IMR-90 (cell line): ENCODE measurements at regions not wholly inside any gene's neighbourhood (a gene's known extent, or its start where the extent isn't known, plus 50 kb on each side); places are given as distances from the start of the nearest gene placed in this dataset.

Source experiments
- ATAC-seq: fragments of 200-7000 bp; cut with Tn5 transposase; 2 replicates; pipeline ENCODE4 v1.9.1; 2020; ENCODE audit warnings: low read depth, mild to moderate bottlenecking, moderate library complexity
- BruUV-seq: library from RNA; stranded (reverse); fragments of 400-500 nt; replicated peaks from 2 replicates; lab custom pipeline; 2021; lab: Mats Ljungman, UMichigan
- CTCF ChIA-PET: fragments of 300-600 bp; formaldehyde crosslinking; extraction: SDS; loops from one replicate; lab custom pipeline; 2021; ENCODE audit warnings: antibody characterized with exemption; lab: Yijun Ruan, JAX
- POLR2A ChIA-PET: fragments of 300-600 bp; sonication (Branson Sonifier 250); formaldehyde crosslinking; loops from one replicate; lab custom pipeline; 2022; ENCODE audit warnings: antibody characterized with exemption; ENCODE audit not compliant: unreplicated experiment; lab: Charles Lee
- DNase-seq: peaks from one replicate; pipeline ENCODE4 v3.0.0; 2013
- H2AFZ ChIP-seq: replicated peaks from 2 replicates; pipeline ENCODE3; 2013; ENCODE audit warnings: low read length, mild to moderate bottlenecking; ENCODE audit not compliant: poor library complexity
- H2AK5ac ChIP-seq: 2 replicates; pipeline ENCODE4 v1.6.1; 2013; ENCODE audit warnings: low read depth, low read length, inconsistent platforms
- H2AK9ac ChIP-seq: replicated peaks from 2 replicates; pipeline ENCODE3; 2013; ENCODE audit warnings: mild to moderate bottlenecking, low read depth, low read length, moderate library complexity; ENCODE audit not compliant: poor library complexity
- H2BK120ac ChIP-seq: 2 replicates; pipeline ENCODE4 v1.6.1; 2013; ENCODE audit warnings: low read depth, low read length, inconsistent platforms
- H2BK15ac ChIP-seq: 3 replicates; pipeline ENCODE4 v1.6.1; 2013; ENCODE audit warnings: low read depth, low read length, inconsistent platforms
- H2BK20ac ChIP-seq: 2 replicates; pipeline ENCODE4 v1.6.1; 2013; ENCODE audit warnings: low read depth, mild to moderate bottlenecking, inconsistent platforms, low read length, moderate library complexity
- H2BK5ac ChIP-seq: 2 replicates; pipeline ENCODE4 v1.6.1; 2013; ENCODE audit warnings: mild to moderate bottlenecking, low read depth, low read length, inconsistent platforms; ENCODE audit not compliant: poor library complexity, severe bottlenecking
- H3K14ac ChIP-seq: replicated peaks from 2 replicates; pipeline ENCODE4 v1.6.1; 2013; ENCODE audit warnings: low read depth, low read length, inconsistent platforms
- H3K18ac ChIP-seq: 2 replicates; pipeline ENCODE4 v1.6.1; 2013; ENCODE audit warnings: low read depth, low read length, control low read depth
- H3K23ac ChIP-seq: 2 replicates; pipeline ENCODE4 v1.6.1; 2013; ENCODE audit warnings: low read depth, low read length, inconsistent platforms
- H3K27ac ChIP-seq: 2 replicates; pipeline ENCODE4 v1.5.1; 2013; ENCODE audit warnings: mild to moderate bottlenecking, control low read depth, low read length; ENCODE audit not compliant: insufficient read depth
- H3K27me3 ChIP-seq: 2 replicates; pipeline ENCODE4 v1.6.1; 2013; ENCODE audit warnings: low read length; ENCODE audit not compliant: control insufficient read depth, insufficient read depth
- H3K36me3 ChIP-seq: 2 replicates; pipeline ENCODE4 v1.6.1; 2013; ENCODE audit warnings: low read length, mixed read lengths; ENCODE audit not compliant: control insufficient read depth, insufficient read depth
- H3K4ac ChIP-seq: 2 replicates; pipeline ENCODE4 v1.6.1; 2013; ENCODE audit warnings: low read depth, low read length, inconsistent platforms
- H3K4me1 ChIP-seq: 2 replicates; pipeline ENCODE4 v1.6.1; 2013; ENCODE audit warnings: low read length, mixed read lengths; ENCODE audit not compliant: control insufficient read depth, insufficient read depth
- H3K4me2 ChIP-seq: 2 replicates; pipeline ENCODE4 v1.6.1; 2013; ENCODE audit warnings: low read depth, mild to moderate bottlenecking, control low read depth, low read length, moderate library complexity
- H3K4me3 ChIP-seq: 2 replicates; pipeline ENCODE4 v1.5.1; 2013; ENCODE audit warnings: low read depth, mild to moderate bottlenecking, control low read depth, low read length, moderate library complexity; ENCODE audit not compliant: insufficient read depth
- H3K56ac ChIP-seq: 2 replicates; pipeline ENCODE4 v1.6.1; 2013; ENCODE audit warnings: low read length, inconsistent platforms; ENCODE audit not compliant: insufficient read depth; ENCODE audit errors: extremely low read depth
- H3K79me1 ChIP-seq, 2 experiments: 2 replicates each; pipeline ENCODE4 v1.6.1; 2013; ENCODE audit warnings: low read length in 2 of 2, inconsistent platforms in 1 of 2, low read depth in 1 of 2
- H3K9ac ChIP-seq: 2 replicates; pipeline ENCODE4 v1.6.1; 2013; ENCODE audit warnings: low read depth, low read length, control low read depth
- H3K9me1 ChIP-seq: 2 replicates; pipeline ENCODE4 v1.6.1; 2013; ENCODE audit warnings: low read length, inconsistent platforms; ENCODE audit not compliant: insufficient read depth
- H3K9me3 ChIP-seq: 2 replicates; pipeline ENCODE4 v1.6.1; 2013; ENCODE audit warnings: low read length; ENCODE audit not compliant: control insufficient read depth, insufficient read depth
- H4K20me1 ChIP-seq: 2 replicates; pipeline ENCODE4 v1.6.1; 2013; ENCODE audit warnings: low read length, inconsistent platforms; ENCODE audit not compliant: insufficient read depth
- H4K5ac ChIP-seq: 2 replicates; pipeline ENCODE4 v1.6.1; 2013; ENCODE audit warnings: mild to moderate bottlenecking, low read depth, low read length, control low read depth
- H4K8ac ChIP-seq, 2 experiments: 2 replicates each; pipeline ENCODE4 v1.6.1; 2013; ENCODE audit warnings: low read depth in 2 of 2, low read length in 2 of 2, control low read depth in 1 of 2, inconsistent platforms in 1 of 2
- H4K91ac ChIP-seq: 2 replicates; pipeline ENCODE4 v1.6.1; 2013; ENCODE audit warnings: low read depth, low read length, inconsistent platforms; ENCODE audit not compliant: insufficient read depth
- BHLHE40 ChIP-seq: fragments of 150-350 bp; IDR thresholded peaks from 2 replicates; pipeline ENCODE4 v1.6.1; 2016; ENCODE audit warnings: mild to moderate bottlenecking, low read depth, low read length
- CEBPB ChIP-seq: IDR thresholded peaks from 2 replicates; pipeline ENCODE4 v1.6.1; 2012; ENCODE audit warnings: low read depth, low read length, improper control_type of control experiment
- CHD1 ChIP-seq: IDR thresholded peaks from 2 replicates; pipeline ENCODE4 v1.6.1; 2012; ENCODE audit warnings: low read depth, low read length, improper control_type of control experiment
- FOS ChIP-seq: fragments of 150-350 bp; IDR thresholded peaks from 2 replicates; pipeline ENCODE4 v1.6.1; 2016; ENCODE audit warnings: low read depth, low read length
- MAFK ChIP-seq: IDR thresholded peaks from 2 replicates; pipeline ENCODE4 v1.6.1; 2012; ENCODE audit warnings: low read depth, low read length, improper control_type of control experiment
- MAZ ChIP-seq: IDR thresholded peaks from 2 replicates; pipeline ENCODE4 v1.6.1; 2012; ENCODE audit warnings: low read depth, mild to moderate bottlenecking, low read length, improper control_type of control experiment, moderate library complexity, borderline replicate concordance
- MXI1 ChIP-seq: IDR thresholded peaks from 2 replicates; pipeline ENCODE4 v1.6.1; 2012; ENCODE audit warnings: low read depth, mild to moderate bottlenecking, low read length, moderate library complexity, borderline replicate concordance
- RAD21 ChIP-seq: IDR thresholded peaks from 2 replicates; pipeline ENCODE4 v1.6.1; 2012; ENCODE audit warnings: low read length, improper control_type of control experiment
- RCOR1 ChIP-seq: IDR thresholded peaks from 2 replicates; pipeline ENCODE4 v1.6.1; 2012; ENCODE audit warnings: mild to moderate bottlenecking, low read length, improper control_type of control experiment; ENCODE audit not compliant: insufficient replicate concordance
- RFX5 ChIP-seq: IDR thresholded peaks from 2 replicates; pipeline ENCODE4 v1.8.0; 2012; ENCODE audit warnings: low read depth, mild to moderate bottlenecking, low read length, moderate library complexity
- SMC3 ChIP-seq: fragments of 150-350 bp; IDR thresholded peaks from 2 replicates; pipeline ENCODE4 v1.6.1; 2016; ENCODE audit warnings: low read depth, mild to moderate bottlenecking, antibody characterized with exemption, low read length, moderate library complexity
- USF2 ChIP-seq: fragments of 150-350 bp; IDR thresholded peaks from 2 replicates; pipeline ENCODE4 v1.6.1; 2017; ENCODE audit warnings: mild to moderate bottlenecking, antibody characterized with exemption, low read length, low read depth
- WGBS, 2 experiments: methylation state at CpG; one replicate each; pipeline versions ENCODE4 v1.1.5 to v1.1.7; 2013; ENCODE audit warnings: missing lambda C conversion rate in 2 of 2; ENCODE audit not compliant: insufficient read length in 1 of 2; ENCODE audit errors: extremely low coverage in 2 of 2; 5-methylcytosine and 5-hydroxymethylcytosine counted together
- dilution Hi-C: fragments of 300-500 bp; cut with HindIII; formaldehyde crosslinking; loops from one replicate; pipeline ENCODE4 v1.14.3; 2018; ENCODE audit warnings: low sequenced_read_pairs; ENCODE audit not compliant: unreplicated experiment
- in situ Hi-C: fragments of 300-500 bp; cut with MboI; formaldehyde crosslinking; loops from 3 replicates; pipeline ENCODE4 v1.14.3; 2019; ENCODE audit warnings: low sequenced_read_pairs, inconsistent platforms, mixed read lengths
- intact Hi-C: fragments of 100-400 bp; cut with micrococcal nuclease; formaldehyde crosslinking; loops from 2 replicates; pipeline ENCODE4 v1.10.0; 2022
- TF ChIP-seq, protein P1 (sequence below): conservative IDR thresholded peaks from 2 replicates; pipeline ENCODE4 v1.5.1; 2012; ENCODE audit warnings: mild to moderate bottlenecking, low read depth, low read length, improper control_type of control experiment

DNA sequence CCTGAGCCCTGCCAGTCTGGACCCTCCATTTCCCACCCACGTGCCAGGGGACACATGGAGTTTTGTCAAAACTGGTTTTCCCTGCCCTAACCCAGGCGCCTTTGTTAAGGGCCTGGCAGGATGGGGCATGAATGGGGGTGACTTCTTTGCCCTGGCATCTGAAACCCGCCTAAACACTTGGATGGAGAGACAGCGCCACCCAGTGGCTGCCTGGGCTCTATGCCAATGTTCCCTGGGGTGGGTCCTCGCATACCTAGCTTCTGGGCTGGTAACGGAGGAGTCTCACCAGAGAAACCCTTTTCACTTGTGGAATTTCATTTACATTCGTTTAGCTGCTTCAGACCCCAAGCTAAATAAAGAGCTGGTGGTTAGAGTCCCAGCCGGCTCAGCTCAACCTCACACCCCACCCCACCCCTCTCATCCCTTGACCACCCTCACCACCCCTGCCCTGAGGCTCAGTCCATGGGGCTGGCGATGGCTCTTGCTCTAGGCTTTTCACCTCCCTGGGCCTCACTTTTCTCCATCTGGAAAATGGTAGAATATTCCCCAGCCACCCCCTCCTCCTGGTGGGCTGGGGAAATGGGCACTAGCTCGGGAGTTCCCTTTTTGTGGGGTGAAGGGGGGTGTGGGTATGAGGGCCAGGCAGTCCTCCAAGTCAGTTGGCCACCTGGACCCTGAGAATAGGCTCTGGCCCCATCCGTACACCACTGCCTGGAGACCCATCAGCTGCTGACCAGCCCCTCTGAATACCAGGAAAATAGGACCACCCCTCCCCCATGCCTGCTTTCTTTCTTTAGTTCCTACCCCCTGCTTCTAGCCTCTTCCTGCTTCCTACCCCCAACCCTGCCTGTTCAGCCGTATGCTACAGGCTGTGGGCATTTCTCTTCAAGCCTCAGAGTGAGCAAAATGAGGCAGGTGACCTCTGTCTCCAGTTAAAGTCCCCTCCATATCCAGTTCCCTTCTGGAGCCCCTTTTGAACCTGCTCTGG lies 57.1 kb upstream of the PJA1 start:
- no peaks in the 10 kb centered on the region for H3K79me1 ChIP-seq
- H3K4me3 ChIP-seq: no peak overlapping the region
- peak overlapping the region; percentile 9 for H2AFZ ChIP-seq
- POLR2A ChIA-PET: no interaction called here
- H3K9me1 ChIP-seq: no peaks in the 10 kb centered on the region
- H3K36me3 ChIP-seq: no peaks in the 10 kb centered on the region
- CTCF ChIA-PET: interaction anchor here (0.6 to 1.8 kb wide), 6 partner anchors 63 to 400 kb away, joined by 3 to 19 read pairs (median 3); partner anchors contain the start of gene EFNB1
- no peak overlapping the region for H3K27ac ChIP-seq
- H3K4me2 ChIP-seq: no peak overlapping the region
- in situ Hi-C loops (no loop called here), intact Hi-C loops (loop anchor here (1.0 to 10.0 kb wide), 6 partner anchors 64 to 395 kb away; no protein-coding TSS in a partner anchor), dilution Hi-C loops (no loop called here)
- no peaks in the 10 kb centered on the region for H3K9me3 ChIP-seq
- no peak overlapping the region for H2AK9ac ChIP-seq
- H3K4ac ChIP-seq: no peak overlapping the region
- no peak overlapping the region for H4K91ac ChIP-seq
- no peak overlapping the region; the same call in 1 of the 2 replicates for H3K9ac ChIP-seq
- no peak overlapping the region for H2BK15ac ChIP-seq
- no peak overlapping the region for H3K14ac ChIP-seq
- peaks cover 2% of the 10 kb centered on the region; the same call in 1 of the 2 replicates for H3K4me1 ChIP-seq
- DNase-seq (peak; percentile 53), ATAC-seq (peak; percentile 79)
- H4K20me1 ChIP-seq: no peaks in the 10 kb centered on the region
- BruUV-seq: no TSS peak
- no peak overlapping the region for H2BK20ac ChIP-seq
- H2BK120ac ChIP-seq: no peak overlapping the region
- WGBS, 2 experiments: 20% methylated on average over 1 of the region's 12 CpGs; no CpG with 5 or more reads in 1 of the 2 experiments
- H2BK5ac ChIP-seq: no peak overlapping the region
- no peak overlapping the region for H4K8ac ChIP-seq
- H3K18ac ChIP-seq: no peak overlapping the region
- no peak overlapping the region for H2AK5ac ChIP-seq
- peaks cover 27% of the 10 kb centered on the region for H3K27me3 ChIP-seq
- H4K5ac ChIP-seq: no peak overlapping the region
- no peak overlapping the region for H3K56ac ChIP-seq
- no peak overlapping the region for H3K23ac ChIP-seq
- TF ChIP-seq RFX5: no peak
- no peak for TF ChIP-seq CHD1
- TF ChIP-seq USF2: no peak
- TF ChIP-seq SMC3: peak; percentile 85
- no peak for TF ChIP-seq FOS
- TF ChIP-seq MAFK: no peak
- TF ChIP-seq RCOR1: no peak
- TF ChIP-seq MAZ: peak; percentile 24; the same call in 1 of the 2 replicates
- TF ChIP-seq RAD21: peak; percentile 86
- TF ChIP-seq MXI1: no peak
- no peak for TF ChIP-seq CEBPB
- TF ChIP-seq, protein P1, sequence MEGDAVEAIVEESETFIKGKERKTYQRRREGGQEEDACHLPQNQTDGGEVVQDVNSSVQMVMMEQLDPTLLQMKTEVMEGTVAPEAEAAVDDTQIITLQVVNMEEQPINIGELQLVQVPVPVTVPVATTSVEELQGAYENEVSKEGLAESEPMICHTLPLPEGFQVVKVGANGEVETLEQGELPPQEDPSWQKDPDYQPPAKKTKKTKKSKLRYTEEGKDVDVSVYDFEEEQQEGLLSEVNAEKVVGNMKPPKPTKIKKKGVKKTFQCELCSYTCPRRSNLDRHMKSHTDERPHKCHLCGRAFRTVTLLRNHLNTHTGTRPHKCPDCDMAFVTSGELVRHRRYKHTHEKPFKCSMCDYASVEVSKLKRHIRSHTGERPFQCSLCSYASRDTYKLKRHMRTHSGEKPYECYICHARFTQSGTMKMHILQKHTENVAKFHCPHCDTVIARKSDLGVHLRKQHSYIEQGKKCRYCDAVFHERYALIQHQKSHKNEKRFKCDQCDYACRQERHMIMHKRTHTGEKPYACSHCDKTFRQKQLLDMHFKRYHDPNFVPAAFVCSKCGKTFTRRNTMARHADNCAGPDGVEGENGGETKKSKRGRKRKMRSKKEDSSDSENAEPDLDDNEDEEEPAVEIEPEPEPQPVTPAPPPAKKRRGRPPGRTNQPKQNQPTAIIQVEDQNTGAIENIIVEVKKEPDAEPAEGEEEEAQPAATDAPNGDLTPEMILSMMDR: peak; percentile 79
- no peak for TF ChIP-seq BHLHE40
